Adipocyte (in vitro differentiated cells): ENCODE measurements at regions not wholly inside any gene's neighbourhood (a gene's known extent, or its start where the extent isn't known, plus 50 kb on each side); places are given as distances from the start of the nearest gene placed in this dataset.
"Not testable (repeated sequence)": the region's sequence is repeated elsewhere in the genome, so short reads cannot be mapped to it uniquely, and the experiment has no call there.

Source experiments
- DNase-seq: peaks from one replicate; pipeline ENCODE4 v3.0.0-alpha.2; 2015; ENCODE audit warnings: low read depth
- H3K27me3 ChIP-seq: replicated peaks from 2 replicates; pipeline ENCODE4 v1.7.0; 2013; ENCODE audit warnings: mild to moderate bottlenecking, low read length, moderate library complexity; ENCODE audit not compliant: control insufficient read depth, insufficient read depth
- H3K36me3 ChIP-seq: 2 replicates; pipeline ENCODE4 v1.7.0; 2013; ENCODE audit warnings: low read length, mild to moderate bottlenecking, moderate library complexity; ENCODE audit not compliant: control insufficient read depth, insufficient read depth, severe bottlenecking
- H3K4me1 ChIP-seq: 2 replicates; pipeline ENCODE4 v1.7.0; 2013; ENCODE audit warnings: mild to moderate bottlenecking, low read length, moderate library complexity; ENCODE audit not compliant: control insufficient read depth, insufficient read depth
- H3K4me3 ChIP-seq: 2 replicates; pipeline ENCODE4 v1.7.0; 2013; ENCODE audit warnings: mild to moderate bottlenecking, low read length, moderate library complexity
- H3K9ac ChIP-seq: 2 replicates; pipeline ENCODE4 v1.7.0; 2013; ENCODE audit warnings: mild to moderate bottlenecking, low read length, moderate library complexity
- H3K9me3 ChIP-seq: 2 replicates; pipeline ENCODE4 v1.7.0; 2013; ENCODE audit warnings: mild to moderate bottlenecking, low read length, moderate library complexity; ENCODE audit not compliant: control insufficient read depth

DNA sequence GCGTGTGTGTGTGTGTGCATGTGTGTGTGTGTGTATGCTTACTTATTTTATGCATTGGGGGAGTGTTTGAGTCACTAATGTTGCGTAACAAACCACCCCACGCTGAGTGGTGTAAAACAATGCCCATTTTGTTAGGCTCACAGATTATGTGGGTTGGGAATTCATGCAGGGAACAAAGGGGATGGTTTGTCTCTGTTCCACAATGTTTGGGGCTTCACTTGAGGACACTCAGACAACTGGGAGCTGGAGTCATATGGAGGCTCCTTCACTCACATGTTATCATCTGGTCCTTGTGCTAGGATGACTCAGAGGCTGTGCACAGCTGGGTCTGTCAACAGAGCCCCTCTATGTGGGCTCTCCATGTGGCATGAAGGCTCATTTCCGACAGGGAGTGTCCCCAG lies 51.3 kb upstream of the LARGE1 start:
- no peak for DNase-seq
- no peaks in the 10 kb centered on the region for H3K4me1 ChIP-seq
- H3K27me3 ChIP-seq = no peaks in the 10 kb centered on the region
- no peak overlapping the region for H3K9ac ChIP-seq
- H3K36me3 ChIP-seq = no peaks in the 10 kb centered on the region
- H3K4me3 ChIP-seq = no peak overlapping the region
- peaks cover 3% of the 10 kb centered on the region for H3K9me3 ChIP-seq

DNA sequence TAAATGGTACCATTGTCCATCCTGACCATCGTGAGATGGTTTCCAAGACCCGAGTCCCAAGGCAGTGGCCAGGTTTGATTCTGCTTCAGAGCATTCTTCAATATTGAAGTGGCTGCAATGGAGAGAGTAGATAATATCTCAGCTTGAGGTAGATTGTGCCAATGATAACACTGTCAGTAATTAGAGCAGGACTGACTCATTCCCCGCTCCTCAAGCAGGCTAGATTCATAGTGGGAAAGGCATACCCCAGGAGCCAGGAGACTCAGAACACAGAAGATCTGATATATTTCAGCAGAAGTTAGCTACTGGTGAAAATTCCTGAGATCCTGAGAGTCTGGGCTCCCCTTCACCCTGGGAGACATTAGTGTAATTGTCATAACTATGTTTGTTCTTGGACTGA lies 55.6 kb upstream of the LARGE1 start:
- H3K9me3 ChIP-seq = peaks cover 3% of the 10 kb centered on the region
- H3K36me3 ChIP-seq = no peaks in the 10 kb centered on the region
- H3K4me3 ChIP-seq = no peak overlapping the region
- no peaks in the 10 kb centered on the region for H3K27me3 ChIP-seq
- no peak for DNase-seq
- H3K4me1 ChIP-seq = no peaks in the 10 kb centered on the region
- H3K9ac ChIP-seq = no peak overlapping the region

DNA sequence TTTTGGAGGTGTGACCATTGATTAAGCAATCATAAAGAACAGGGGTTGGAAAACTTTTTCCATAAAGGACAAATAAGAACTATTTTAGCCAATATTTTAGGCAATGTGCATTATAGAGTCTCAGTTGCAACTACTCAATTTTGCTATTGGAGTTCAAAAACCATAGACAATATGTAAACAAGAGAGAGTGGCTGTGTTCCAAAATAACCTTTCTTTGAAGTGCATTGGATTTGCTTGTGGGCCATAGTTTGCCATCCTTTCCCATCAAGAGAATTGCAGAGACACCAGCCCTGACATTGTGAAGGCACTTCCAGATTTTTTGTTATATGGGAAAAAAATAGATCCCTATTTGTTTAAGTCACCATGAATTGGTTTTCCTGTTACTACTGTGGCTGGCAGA lies 63.3 kb upstream of the LARGE1 start:
- Histone ChIP-seq H3K36me3 (no peaks in the 10 kb centered on the region), H3K9me3 (no peaks in the 10 kb centered on the region), H3K9ac (no peak overlapping the region), H3K4me3 (no peak overlapping the region), H3K4me1 (no peaks in the 10 kb centered on the region), H3K27me3 (peaks cover 5% of the 10 kb centered on the region)
- DNase-seq = no peak

DNA sequence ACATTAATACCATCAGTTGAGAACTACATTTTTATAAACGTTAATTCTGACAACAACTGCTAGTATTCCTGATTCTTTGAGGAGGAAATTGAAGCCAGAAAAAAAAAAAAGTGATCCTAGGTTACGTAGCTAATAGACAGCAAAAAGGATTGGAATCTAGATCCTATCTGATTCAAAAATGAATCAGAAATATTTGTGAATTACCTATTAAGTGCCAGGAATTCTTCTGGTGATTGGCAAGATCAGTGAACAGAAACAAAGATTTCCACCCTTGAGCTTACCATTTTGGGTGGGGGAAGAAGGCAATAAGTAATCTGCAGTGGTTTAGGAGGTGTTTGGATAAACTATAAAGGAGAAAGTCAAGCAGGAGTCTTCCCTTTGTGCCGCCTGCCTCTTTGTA lies 63.9 kb upstream of the LARGE1 start:
- Histone ChIP-seq H3K4me1 (no peaks in the 10 kb centered on the region), H3K9me3 (no peaks in the 10 kb centered on the region), H3K4me3 (no peak overlapping the region), H3K9ac (no peak overlapping the region), H3K36me3 (no peaks in the 10 kb centered on the region), H3K27me3 (peaks cover 5% of the 10 kb centered on the region)
- no peak for DNase-seq

DNA sequence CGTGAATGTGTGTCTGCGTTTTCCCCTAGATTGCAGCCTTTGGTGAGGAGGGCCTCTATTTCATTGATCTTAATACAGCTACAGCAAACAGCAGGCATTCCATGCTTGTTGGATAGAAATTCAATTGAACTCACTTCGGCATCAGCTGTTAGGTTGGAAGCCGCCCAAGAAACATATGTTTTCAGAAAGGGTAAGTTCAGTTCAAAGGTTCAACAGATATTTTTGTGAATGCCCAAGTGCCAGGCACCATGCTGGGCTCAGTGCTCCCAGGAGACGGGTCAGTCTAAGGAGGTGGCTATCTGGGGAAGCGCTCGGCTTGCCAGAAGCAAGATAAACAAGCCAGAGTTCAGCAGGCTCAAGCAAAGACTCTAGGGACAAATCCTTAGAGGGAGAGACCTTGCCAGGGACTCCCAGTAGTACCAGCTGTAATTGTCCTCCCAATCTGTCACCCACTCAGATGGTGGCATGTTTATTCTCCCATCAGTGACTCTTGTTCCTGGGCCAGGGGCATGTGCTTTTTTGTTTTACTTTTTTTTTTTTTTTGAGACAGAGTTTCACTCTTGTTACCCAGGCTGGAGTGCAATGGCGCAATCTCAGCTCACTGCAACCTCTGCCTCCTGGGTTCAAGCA lies 64.5 kb upstream of the LARGE1 start:
- H3K9me3 ChIP-seq = no peaks in the 10 kb centered on the region
- H3K9ac ChIP-seq = no peak overlapping the region
- no peak overlapping the region for H3K4me3 ChIP-seq
- DNase-seq = no peak
- H3K27me3 ChIP-seq = peaks cover 5% of the 10 kb centered on the region
- H3K4me1 ChIP-seq = no peaks in the 10 kb centered on the region
- H3K36me3 ChIP-seq = no peaks in the 10 kb centered on the region

- H3K9ac ChIP-seq = no peak overlapping the region
- H3K4me3 ChIP-seq = no peak overlapping the region
- H3K27me3 ChIP-seq = peaks cover 10% of the 10 kb centered on the region
- no peaks in the 10 kb centered on the region for H3K36me3 ChIP-seq
- H3K9me3 ChIP-seq = no peaks in the 10 kb centered on the region
- no peaks in the 10 kb centered on the region for H3K4me1 ChIP-seq
- no peak for DNase-seq
Measured at GRCh38 chr22:33985506-33985905, 65.2 kb upstream of the LARGE1 start.

DNA sequence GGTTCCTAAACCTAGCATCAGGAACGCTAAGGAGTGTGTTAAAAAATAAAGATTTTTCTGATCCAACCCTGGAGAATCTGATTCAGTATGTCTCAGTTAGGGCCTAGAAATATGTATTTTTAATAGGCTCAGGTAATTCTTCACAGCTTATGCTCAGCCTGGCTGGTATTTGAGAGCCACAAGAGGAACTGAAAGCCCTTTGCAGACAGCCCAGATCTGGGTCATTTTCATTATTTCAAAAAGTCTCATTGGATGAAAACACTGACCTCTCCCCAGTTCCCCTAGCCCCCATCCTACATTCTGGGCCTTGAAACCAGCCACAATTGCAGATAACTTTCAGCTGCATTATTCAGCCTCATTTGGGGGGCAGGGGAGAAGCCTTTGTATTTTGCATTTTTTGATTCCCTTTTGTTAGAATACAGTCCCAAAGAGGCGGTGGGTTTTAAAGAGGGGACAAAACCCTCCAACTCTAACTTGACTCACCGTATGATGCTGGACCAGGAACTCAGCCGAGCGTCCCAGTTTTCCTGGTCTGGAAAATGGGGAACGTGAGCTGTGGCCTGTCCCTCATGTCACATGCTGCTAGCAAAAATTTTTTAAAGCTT lies 66.0 kb upstream of the LARGE1 start:
- no peak overlapping the region for H3K4me3 ChIP-seq
- no peaks in the 10 kb centered on the region for H3K36me3 ChIP-seq
- H3K9ac ChIP-seq = no peak overlapping the region
- no peaks in the 10 kb centered on the region for H3K4me1 ChIP-seq
- no peak for DNase-seq
- no peaks in the 10 kb centered on the region for H3K9me3 ChIP-seq
- peaks cover 11% of the 10 kb centered on the region for H3K27me3 ChIP-seq

GRCh38 chr22:33986954-33987353 lies 66.7 kb upstream of the LARGE1 start:
- Histone ChIP-seq H3K27me3 (peaks cover 15% of the 10 kb centered on the region), H3K9me3 (no peaks in the 10 kb centered on the region), H3K36me3 (no peaks in the 10 kb centered on the region), H3K9ac (no peak overlapping the region), H3K4me1 (no peaks in the 10 kb centered on the region), H3K4me3 (no peak overlapping the region)
- DNase-seq = no peak

DNA sequence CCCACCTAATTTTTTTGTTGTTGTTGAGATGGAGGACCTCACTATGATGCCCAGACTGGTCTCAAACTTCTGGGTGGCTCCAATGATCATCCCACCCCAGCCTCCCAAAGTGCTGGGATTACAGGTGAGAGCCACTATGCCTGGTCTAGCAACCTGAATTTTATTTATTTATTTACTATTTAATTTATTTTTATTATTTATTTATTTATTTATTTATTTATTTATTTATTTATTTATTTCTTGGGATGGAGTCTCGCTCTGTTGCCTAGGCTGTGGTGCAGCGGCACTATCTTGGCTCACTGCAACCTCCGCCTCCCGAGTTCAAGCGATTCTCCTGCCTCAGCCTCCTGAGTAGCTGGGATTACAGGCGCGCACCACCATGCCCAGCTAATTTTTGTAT lies 69.0 kb upstream of the LARGE1 start:
- H3K36me3 ChIP-seq, H3K4me3 ChIP-seq, H3K4me1 ChIP-seq, DNase-seq, H3K9ac ChIP-seq, H3K9me3 ChIP-seq: not testable (repeated sequence)
- H3K27me3 ChIP-seq = peaks cover 15% of the 10 kb centered on the region

- Histone ChIP-seq H3K36me3 (no peaks in the 10 kb centered on the region), H3K27me3 (peaks cover 13% of the 10 kb centered on the region), H3K4me3 (no peak overlapping the region), H3K9me3 (peaks cover 4% of the 10 kb centered on the region), H3K4me1 (no peaks in the 10 kb centered on the region), H3K9ac (no peak overlapping the region)
- DNase-seq = no peak
Measured at GRCh38 chr22:33991620-33992019, 71.3 kb upstream of the LARGE1 start.

- Histone ChIP-seq H3K36me3 (no peaks in the 10 kb centered on the region), H3K4me1 (no peaks in the 10 kb centered on the region), H3K27me3 (no peaks in the 10 kb centered on the region), H3K4me3 (no peak overlapping the region), H3K9ac (no peak overlapping the region), H3K9me3 (peaks cover 34% of the 10 kb centered on the region)
- DNase-seq = no peak
Measured at GRCh38 chr22:33996824-33997223, 76.5 kb upstream of the LARGE1 start.
